GM12878 (cell line): ENCODE measurements at regions not wholly inside any gene's neighbourhood (a gene's known extent, or its start where the extent isn't known, plus 50 kb on each side); places are given as distances from the start of the nearest gene placed in this dataset.

ENCODE experiments used
- ATAC-seq: fragments of 200-7000 bp; cut with Tn5 transposase; 3 replicates; pipeline ENCODE4 v1.9.1; 2020; ENCODE audit warnings: mild to moderate bottlenecking, moderate library complexity
- BruUV-seq: library from RNA; stranded (reverse); fragments of 400-500 nt; replicated peaks from 2 replicates; lab custom pipeline; 2021; lab: Mats Ljungman, UMichigan
- CTCF ChIA-PET: fragments of 300-600 bp; sonication (Branson Sonifier 250); formaldehyde crosslinking; extraction: SDS; loops from one replicate; lab custom pipeline; 2021; ENCODE audit warnings: inconsistent platforms; lab: Yijun Ruan, JAX
- POLR2A ChIA-PET: fragments of 350-600 bp; formaldehyde crosslinking; extraction: SDS; loops from one replicate; lab custom pipeline; 2021; ENCODE audit warnings: inconsistent platforms; lab: Charles Lee
- RAD21 ChIA-PET: fragments of 300-600 bp; sonication (Branson Sonifier 250); formaldehyde crosslinking; loops from one replicate; lab custom pipeline; 2023; ENCODE audit warnings: antibody characterized with exemption; ENCODE audit not compliant: unreplicated experiment; lab: Charles Lee
- SMC1A ChIA-PET: fragments of 300-600 bp; sonication (Branson Sonifier 250); formaldehyde crosslinking; loops from one replicate; lab custom pipeline; 2023; ENCODE audit not compliant: unreplicated experiment, uncharacterized antibody; lab: Charles Lee
- DNase-seq: peaks from one replicate; pipeline ENCODE4 v3.0.0-alpha.2; 2011; ENCODE audit warnings: low read depth, low spot score
- FAIRE-seq: peaks from 3 replicates; lab custom pipeline; 2011; peaks lifted over from hg19 to GRCh38; lab: Jason Lieb, UNC
- H2AFZ ChIP-seq: 2 replicates; pipeline ENCODE4 v1.6.0; 2011; ENCODE audit warnings: low read depth, low read length, control low read depth; ENCODE audit not compliant: control insufficient read depth
- H3K27ac ChIP-seq: 2 replicates; pipeline ENCODE4 v1.5.1; 2011; ENCODE audit warnings: control low read depth; ENCODE audit not compliant: control insufficient read depth, insufficient read depth
- H3K27me3 ChIP-seq, 2 experiments: replicated peaks in 1 of 2; 2 replicates each; pipeline versions ENCODE4 v1.6.0 to v1.6.1; 2011; ENCODE audit warnings: low read length in 1 of 2; ENCODE audit not compliant: control insufficient read depth in 2 of 2, insufficient read depth in 2 of 2
- H3K36me3 ChIP-seq, 2 experiments: 2 replicates each; pipeline ENCODE4 v1.5.1; 2011; ENCODE audit warnings: low read length in 1 of 2; ENCODE audit not compliant: control insufficient read depth in 2 of 2, insufficient read depth in 2 of 2
- H3K4me1 ChIP-seq: 2 replicates; pipeline ENCODE4 v1.6.1; 2011; ENCODE audit warnings: mild to moderate bottlenecking, low read length, moderate library complexity, mixed read lengths; ENCODE audit not compliant: control insufficient read depth, insufficient read depth
- H3K4me2 ChIP-seq: 2 replicates; pipeline ENCODE4 v1.6.0; 2011; ENCODE audit warnings: control low read depth; ENCODE audit not compliant: control insufficient read depth, insufficient read depth
- H3K4me3 ChIP-seq: fragments of 200-600 bp; sonication (generic); 2 replicates; pipeline ENCODE4 v1.5.1; 2016
- H3K79me2 ChIP-seq: 2 replicates; pipeline ENCODE4 v1.6.0; 2011; ENCODE audit warnings: low read length; ENCODE audit not compliant: control insufficient read depth, insufficient read depth
- H3K9ac ChIP-seq: 2 replicates; pipeline ENCODE4 v1.8.0; 2011; ENCODE audit warnings: low read length, control low read depth, mixed read lengths; ENCODE audit not compliant: control insufficient read depth, insufficient read depth
- H3K9me3 ChIP-seq: replicated peaks from 3 replicates; pipeline ENCODE4 v1.5.1; 2011; ENCODE audit warnings: mild to moderate bottlenecking, low read length; ENCODE audit not compliant: control insufficient read depth, insufficient read depth
- H4K20me1 ChIP-seq: 2 replicates; pipeline ENCODE4 v1.6.0; 2011; ENCODE audit not compliant: control insufficient read depth, insufficient read depth
- FOXK2 ChIP-seq: fragments of 450-650 bp; IDR thresholded peaks from 2 replicates; pipeline ENCODE4 v1.6.1; 2017; ENCODE audit warnings: mild to moderate bottlenecking, moderate library complexity
- MTA3 ChIP-seq: IDR thresholded peaks from 2 replicates; pipeline ENCODE4 v1.6.1; 2012; ENCODE audit warnings: low read length, inconsistent platforms, borderline replicate concordance
- ZNF207 ChIP-seq: fragments of 450-650 bp; IDR thresholded peaks from 2 replicates; pipeline ENCODE4 v1.6.1; 2014; ENCODE audit warnings: antibody characterized with exemption, mild to moderate bottlenecking, borderline replicate concordance
- ZNF384 ChIP-seq: IDR thresholded peaks from 2 replicates; pipeline ENCODE4 v1.6.1; 2012; ENCODE audit warnings: low read depth, mild to moderate bottlenecking, low read length, improper control_type of control experiment, borderline replicate concordance
- WGBS: methylation state at CpG from one replicate; pipeline ENCODE4 v1.1.6; 2016; ENCODE audit warnings: low lambda C conversion rate; ENCODE audit not compliant: insufficient replicate concordance, insufficient coverage; ENCODE audit errors: missing lambda C conversion rate; 5-methylcytosine and 5-hydroxymethylcytosine counted together
- in situ Hi-C: fragments of 300-500 bp; cut with MboI; formaldehyde crosslinking; loops from 9 replicates; pipeline ENCODE4 v1.14.3; 2018; ENCODE audit warnings: mixed read lengths
- intact Hi-C: fragments of 100-400 bp; cut with micrococcal nuclease; formaldehyde crosslinking; loops from one replicate; pipeline ENCODE4 v1.14.2; 2022; ENCODE audit not compliant: unreplicated experiment
- TF ChIP-seq, protein P1 (sequence below): fragments of 450-650 bp; IDR thresholded peaks from 2 replicates; pipeline ENCODE4 v1.6.1; 2017; ENCODE audit warnings: mild to moderate bottlenecking, moderate library complexity

DNA sequence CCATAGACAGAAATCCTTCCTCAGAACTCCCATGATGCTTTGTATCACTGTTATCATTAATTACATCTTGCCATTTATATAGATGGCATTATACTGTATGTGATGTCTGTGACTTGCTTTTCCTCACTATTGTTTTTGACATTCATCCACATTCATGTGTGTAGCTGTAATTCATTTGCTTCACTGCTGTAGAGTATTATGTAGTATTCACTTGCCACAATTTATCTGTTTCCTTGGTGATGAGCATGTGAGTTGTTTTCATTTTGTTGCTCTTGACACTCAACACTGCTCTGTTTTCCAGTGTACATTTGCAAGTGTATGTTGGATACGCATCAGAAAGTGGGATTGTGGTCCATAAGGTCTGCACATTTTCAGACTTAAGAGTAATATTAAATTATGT lies 328.6 kb upstream of the C11orf87 start:
- 60% methylated on average over 1 of the region's 1 CpG for WGBS
- ATAC-seq, result no peak
- Histone ChIP-seq H3K27ac (no peak overlapping the region), H2AFZ (no peak overlapping the region), H3K9ac (no peak overlapping the region), H3K36me3 (no peaks in the 10 kb centered on the region), H4K20me1 (no peaks in the 10 kb centered on the region), H3K79me2 (no peaks in the 10 kb centered on the region), H3K9me3 (no peaks in the 10 kb centered on the region), H3K4me2 (no peak overlapping the region), H3K4me3 (no peak overlapping the region), H3K4me1 (no peaks in the 10 kb centered on the region), H3K27me3 (no peaks in the 10 kb centered on the region)
- no peak for FAIRE-seq
- in situ Hi-C loops, result no loop called here
- no peak for DNase-seq
- SMC1A ChIA-PET, result no interaction called here
- no TSS peak for BruUV-seq
- CTCF ChIA-PET, result no interaction called here
- TF ChIP-seq, protein P1, sequence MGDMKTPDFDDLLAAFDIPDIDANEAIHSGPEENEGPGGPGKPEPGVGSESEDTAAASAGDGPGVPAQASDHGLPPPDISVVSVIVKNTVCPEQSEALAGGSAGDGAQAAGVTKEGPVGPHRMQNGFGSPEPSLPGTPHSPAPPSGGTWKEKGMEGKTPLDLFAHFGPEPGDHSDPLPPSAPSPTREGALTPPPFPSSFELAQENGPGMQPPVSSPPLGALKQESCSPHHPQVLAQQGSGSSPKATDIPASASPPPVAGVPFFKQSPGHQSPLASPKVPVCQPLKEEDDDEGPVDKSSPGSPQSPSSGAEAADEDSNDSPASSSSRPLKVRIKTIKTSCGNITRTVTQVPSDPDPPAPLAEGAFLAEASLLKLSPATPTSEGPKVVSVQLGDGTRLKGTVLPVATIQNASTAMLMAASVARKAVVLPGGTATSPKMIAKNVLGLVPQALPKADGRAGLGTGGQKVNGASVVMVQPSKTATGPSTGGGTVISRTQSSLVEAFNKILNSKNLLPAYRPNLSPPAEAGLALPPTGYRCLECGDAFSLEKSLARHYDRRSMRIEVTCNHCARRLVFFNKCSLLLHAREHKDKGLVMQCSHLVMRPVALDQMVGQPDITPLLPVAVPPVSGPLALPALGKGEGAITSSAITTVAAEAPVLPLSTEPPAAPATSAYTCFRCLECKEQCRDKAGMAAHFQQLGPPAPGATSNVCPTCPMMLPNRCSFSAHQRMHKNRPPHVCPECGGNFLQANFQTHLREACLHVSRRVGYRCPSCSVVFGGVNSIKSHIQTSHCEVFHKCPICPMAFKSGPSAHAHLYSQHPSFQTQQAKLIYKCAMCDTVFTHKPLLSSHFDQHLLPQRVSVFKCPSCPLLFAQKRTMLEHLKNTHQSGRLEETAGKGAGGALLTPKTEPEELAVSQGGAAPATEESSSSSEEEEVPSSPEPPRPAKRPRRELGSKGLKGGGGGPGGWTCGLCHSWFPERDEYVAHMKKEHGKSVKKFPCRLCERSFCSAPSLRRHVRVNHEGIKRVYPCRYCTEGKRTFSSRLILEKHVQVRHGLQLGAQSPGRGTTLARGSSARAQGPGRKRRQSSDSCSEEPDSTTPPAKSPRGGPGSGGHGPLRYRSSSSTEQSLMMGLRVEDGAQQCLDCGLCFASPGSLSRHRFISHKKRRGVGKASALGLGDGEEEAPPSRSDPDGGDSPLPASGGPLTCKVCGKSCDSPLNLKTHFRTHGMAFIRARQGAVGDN, result no peak
- TF ChIP-seq MTA3 (no peak), ZNF384 (no peak), FOXK2 (no peak), ZNF207 (no peak)
- intact Hi-C loops, result no loop called here
- POLR2A ChIA-PET, result no interaction called here
- RAD21 ChIA-PET, result no interaction called here
